ENCODE measurements at regions not wholly inside any gene's neighbourhood (a gene's known extent, or its start where the extent isn't known, plus 50 kb on each side); places are given as distances from the start of the nearest gene placed in this dataset.

DNA sequence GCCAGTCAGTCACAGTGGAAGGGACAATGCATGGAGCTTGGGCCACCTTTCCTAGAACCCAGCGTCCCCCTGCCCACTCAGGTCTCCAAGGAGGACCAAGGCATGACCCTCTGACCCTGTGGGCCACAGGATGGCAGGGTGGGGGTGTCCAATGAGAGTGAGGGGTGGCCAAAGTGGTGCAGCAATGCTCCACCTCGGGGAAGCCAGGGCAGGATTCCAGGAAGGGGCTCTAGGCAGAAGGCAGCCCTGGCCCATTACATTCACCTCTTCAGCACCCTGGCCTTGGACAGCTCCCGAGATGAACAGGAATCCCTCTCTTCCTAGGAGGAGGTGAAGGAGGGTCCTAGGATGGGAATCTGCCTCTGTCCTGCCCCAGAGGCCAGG is 597.5 kb downstream of the BRD1 start:
- TF ChIP-seq, protein P1, sequence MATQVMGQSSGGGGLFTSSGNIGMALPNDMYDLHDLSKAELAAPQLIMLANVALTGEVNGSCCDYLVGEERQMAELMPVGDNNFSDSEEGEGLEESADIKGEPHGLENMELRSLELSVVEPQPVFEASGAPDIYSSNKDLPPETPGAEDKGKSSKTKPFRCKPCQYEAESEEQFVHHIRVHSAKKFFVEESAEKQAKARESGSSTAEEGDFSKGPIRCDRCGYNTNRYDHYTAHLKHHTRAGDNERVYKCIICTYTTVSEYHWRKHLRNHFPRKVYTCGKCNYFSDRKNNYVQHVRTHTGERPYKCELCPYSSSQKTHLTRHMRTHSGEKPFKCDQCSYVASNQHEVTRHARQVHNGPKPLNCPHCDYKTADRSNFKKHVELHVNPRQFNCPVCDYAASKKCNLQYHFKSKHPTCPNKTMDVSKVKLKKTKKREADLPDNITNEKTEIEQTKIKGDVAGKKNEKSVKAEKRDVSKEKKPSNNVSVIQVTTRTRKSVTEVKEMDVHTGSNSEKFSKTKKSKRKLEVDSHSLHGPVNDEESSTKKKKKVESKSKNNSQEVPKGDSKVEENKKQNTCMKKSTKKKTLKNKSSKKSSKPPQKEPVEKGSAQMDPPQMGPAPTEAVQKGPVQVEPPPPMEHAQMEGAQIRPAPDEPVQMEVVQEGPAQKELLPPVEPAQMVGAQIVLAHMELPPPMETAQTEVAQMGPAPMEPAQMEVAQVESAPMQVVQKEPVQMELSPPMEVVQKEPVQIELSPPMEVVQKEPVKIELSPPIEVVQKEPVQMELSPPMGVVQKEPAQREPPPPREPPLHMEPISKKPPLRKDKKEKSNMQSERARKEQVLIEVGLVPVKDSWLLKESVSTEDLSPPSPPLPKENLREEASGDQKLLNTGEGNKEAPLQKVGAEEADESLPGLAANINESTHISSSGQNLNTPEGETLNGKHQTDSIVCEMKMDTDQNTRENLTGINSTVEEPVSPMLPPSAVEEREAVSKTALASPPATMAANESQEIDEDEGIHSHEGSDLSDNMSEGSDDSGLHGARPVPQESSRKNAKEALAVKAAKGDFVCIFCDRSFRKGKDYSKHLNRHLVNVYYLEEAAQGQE (tag by site-specific recombination; IDR thresholded peaks at IDR 0.05), result peak; percentile 67
- no peak for TF ChIP-seq ZFP41 (tag by site-specific recombination; IDR thresholded peaks at IDR 0.05; ENCODE audit: borderline replicate concordance)
- Histone ChIP-seq H3K36me3 (ENCODE audit: control insufficient read depth in 2 of 2, insufficient read depth in 1 of 2, low read length in 2 of 2) (no peaks in the 10 kb centered on the region), H3K4me1 (ENCODE audit: control insufficient read depth, insufficient read depth, low read length) (no peaks in the 10 kb centered on the region), H3K27ac (ENCODE audit: extremely low read depth, low read depth, low read length) (no peak overlapping the region), H3K9me3 (ENCODE audit: control insufficient read depth, insufficient read depth, low read depth, low read length) (no peaks in the 10 kb centered on the region), H3K4me3 (ENCODE audit: low read depth, low read length) (no peak overlapping the region)
- ChIA-PET CTCF (no interaction called here), POLR2A (no interaction called here)

DNA sequence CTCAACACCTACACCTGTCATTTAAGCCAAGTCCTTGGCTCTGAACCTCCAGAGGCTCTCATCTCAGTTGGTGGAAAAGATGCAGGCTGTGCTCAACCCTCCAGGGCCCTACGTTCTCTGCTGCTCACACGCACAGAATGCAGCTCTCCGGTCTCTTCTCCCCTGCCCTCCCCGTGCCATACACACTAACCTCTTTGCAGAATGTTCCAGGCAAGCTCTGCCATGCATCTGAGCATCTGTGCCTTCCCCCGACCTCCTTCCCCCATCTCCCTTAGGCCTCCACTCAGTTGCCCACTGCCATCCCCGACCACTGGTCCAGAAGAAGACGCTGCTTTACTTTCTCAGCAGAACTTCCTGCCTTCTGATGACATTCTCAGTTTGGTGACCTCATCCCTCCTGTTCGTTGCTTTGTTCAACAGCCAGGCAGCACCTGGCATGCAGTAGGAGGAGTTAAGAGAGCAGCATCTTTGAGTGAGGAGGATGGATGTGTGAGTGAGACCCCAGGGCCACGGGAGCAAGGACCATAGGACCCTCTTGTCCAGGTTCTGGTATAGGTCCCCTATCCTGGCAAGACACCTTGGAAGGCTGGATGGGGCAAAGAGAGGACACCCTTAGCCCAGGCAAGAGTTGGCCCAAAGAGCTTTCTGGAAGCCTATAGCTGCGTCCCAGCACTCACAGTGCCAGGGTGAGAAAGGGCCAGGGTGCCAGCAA is 598.0 kb downstream of the BRD1 start:
- CTCF ChIA-PET, result no interaction called here
- no peaks in the 10 kb centered on the region for H3K4me1 ChIP-seq (ENCODE audit: control insufficient read depth, insufficient read depth, low read length)
- H3K4me3 ChIP-seq (ENCODE audit: low read depth, low read length), result no peak overlapping the region
- no peak overlapping the region for H3K27ac ChIP-seq (ENCODE audit: extremely low read depth, low read depth, low read length)
- no peaks in the 10 kb centered on the region for H3K36me3 ChIP-seq (ENCODE audit: control insufficient read depth in 2 of 2, insufficient read depth in 1 of 2, low read length in 2 of 2)
- POLR2A ChIA-PET, result no interaction called here
- no peak for TF ChIP-seq ZNF548 (tag by site-specific recombination; IDR thresholded peaks at IDR 0.05)
- no peak for TF ChIP-seq KLF8 (tag by site-specific recombination; IDR thresholded peaks at IDR 0.05)
- TF ChIP-seq ZNF677 (tag by site-specific recombination; IDR thresholded peaks at IDR 0.05), result no peak
- TF ChIP-seq ZNF223 (tag by site-specific recombination; IDR thresholded peaks at IDR 0.05), result no peak
- no peak for TF ChIP-seq IKZF3 (tag by site-specific recombination; IDR thresholded peaks at IDR 0.05)
- TF ChIP-seq ZNF112 (tag by site-specific recombination; IDR thresholded peaks at IDR 0.05), result no peak
- TF ChIP-seq, protein P2, sequence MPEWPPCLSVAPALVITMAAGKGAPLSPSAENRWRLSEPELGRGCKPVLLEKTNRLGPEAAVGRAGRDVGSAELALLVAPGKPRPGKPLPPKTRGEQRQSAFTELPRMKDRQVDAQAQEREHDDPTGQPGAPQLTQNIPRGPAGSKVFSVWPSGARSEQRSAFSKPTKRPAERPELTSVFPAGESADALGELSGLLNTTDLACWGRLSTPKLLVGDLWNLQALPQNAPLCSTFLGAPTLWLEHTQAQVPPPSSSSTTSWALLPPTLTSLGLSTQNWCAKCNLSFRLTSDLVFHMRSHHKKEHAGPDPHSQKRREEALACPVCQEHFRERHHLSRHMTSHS (tag by site-specific recombination; IDR thresholded peaks at IDR 0.05), result no peak
- TF ChIP-seq ZNF302 (tag by site-specific recombination; IDR thresholded peaks at IDR 0.05; ENCODE audit: low read depth), result no peak
- TF ChIP-seq GLIS1 (tag by site-specific recombination; IDR thresholded peaks at IDR 0.05), result no peak
- no peak for TF ChIP-seq ZNF335 (tag by site-specific recombination; conservative IDR thresholded peaks at IDR 0.05)
- TF ChIP-seq ZNF561 (tag by site-specific recombination; IDR thresholded peaks at IDR 0.05; ENCODE audit: borderline replicate concordance), result no peak
- TF ChIP-seq, protein P3, sequence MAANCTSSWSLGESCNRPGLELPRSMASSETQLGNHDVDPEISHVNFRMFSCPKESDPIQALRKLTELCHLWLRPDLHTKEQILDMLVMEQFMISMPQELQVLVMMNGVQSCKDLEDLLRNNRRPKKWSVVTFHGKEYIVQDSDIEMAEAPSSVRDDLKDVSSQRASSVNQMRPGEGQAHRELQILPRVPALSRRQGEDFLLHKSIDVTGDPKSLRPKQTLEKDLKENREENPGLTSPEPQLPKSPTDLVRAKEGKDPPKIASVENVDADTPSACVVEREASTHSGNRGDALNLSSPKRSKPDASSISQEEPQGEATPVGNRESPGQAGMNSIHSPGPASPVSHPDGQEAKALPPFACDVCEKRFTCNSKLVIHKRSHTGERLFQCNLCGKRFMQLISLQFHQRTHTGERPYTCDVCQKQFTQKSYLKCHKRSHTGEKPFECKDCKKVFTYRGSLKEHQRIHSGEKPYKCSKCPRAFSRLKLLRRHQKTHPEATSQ (tag by site-specific recombination; IDR thresholded peaks at IDR 0.05), result no peak
- H3K9me3 ChIP-seq (ENCODE audit: control insufficient read depth, insufficient read depth, low read depth, low read length), result no peaks in the 10 kb centered on the region

DNA sequence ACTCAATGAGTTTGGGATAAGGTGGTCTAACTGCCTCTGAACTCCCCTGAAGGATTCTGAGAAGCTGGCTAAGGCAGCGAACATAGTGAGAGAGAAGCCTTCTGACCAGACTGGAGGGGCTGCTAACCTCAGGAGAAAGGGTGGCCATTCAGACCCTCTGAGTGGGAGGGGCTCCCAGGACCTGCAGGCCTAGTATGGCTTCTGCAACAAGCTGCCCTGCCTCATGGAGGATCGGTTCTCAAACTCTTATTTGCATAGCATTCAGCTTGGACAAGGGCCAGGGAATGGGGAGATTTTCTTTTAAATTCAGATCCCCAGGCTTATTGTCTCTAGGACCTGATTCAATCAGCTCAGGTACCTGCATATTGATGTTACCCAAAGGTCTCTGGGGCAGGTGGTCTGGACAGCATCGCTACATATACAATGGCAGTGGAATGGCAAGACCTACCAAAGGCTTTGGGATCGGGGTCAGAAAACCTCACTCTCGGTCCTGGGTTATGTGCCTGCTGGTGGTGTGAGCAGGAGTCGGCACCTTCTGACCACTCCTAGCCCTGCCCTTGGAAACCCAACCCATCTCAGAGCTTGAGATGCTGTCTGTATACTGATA is 599.1 kb downstream of the BRD1 start:
- ChIA-PET CTCF (no interaction called here), POLR2A (interaction anchor here (0.7 kb wide), 1 partner anchor 14 kb away, joined by 3 read pairs; no protein-coding TSS in a partner anchor)
- H3K27ac ChIP-seq (ENCODE audit: extremely low read depth, low read depth, low read length), result no peak overlapping the region
- no peak overlapping the region for H3K4me3 ChIP-seq (ENCODE audit: low read depth, low read length)
- TF ChIP-seq, protein P4, sequence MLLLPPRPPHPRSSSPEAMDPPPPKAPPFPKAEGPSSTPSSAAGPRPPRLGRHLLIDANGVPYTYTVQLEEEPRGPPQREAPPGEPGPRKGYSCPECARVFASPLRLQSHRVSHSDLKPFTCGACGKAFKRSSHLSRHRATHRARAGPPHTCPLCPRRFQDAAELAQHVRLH (tag by site-specific recombination; IDR thresholded peaks at IDR 0.05), result no peak
- TF ChIP-seq, protein P5, sequence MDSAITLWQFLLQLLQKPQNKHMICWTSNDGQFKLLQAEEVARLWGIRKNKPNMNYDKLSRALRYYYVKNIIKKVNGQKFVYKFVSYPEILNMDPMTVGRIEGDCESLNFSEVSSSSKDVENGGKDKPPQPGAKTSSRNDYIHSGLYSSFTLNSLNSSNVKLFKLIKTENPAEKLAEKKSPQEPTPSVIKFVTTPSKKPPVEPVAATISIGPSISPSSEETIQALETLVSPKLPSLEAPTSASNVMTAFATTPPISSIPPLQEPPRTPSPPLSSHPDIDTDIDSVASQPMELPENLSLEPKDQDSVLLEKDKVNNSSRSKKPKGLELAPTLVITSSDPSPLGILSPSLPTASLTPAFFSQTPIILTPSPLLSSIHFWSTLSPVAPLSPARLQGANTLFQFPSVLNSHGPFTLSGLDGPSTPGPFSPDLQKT (IDR thresholded peaks at IDR 0.05; ENCODE audit: borderline replicate concordance, low read depth, low read length), result no peak
- TF ChIP-seq SP2 (tag by site-specific recombination; IDR thresholded peaks at IDR 0.05), result no peak
- TF ChIP-seq SCRT2 (tag by site-specific recombination; IDR thresholded peaks at IDR 0.05), result no peak
- TF ChIP-seq ZNF10 (tag by site-specific recombination; IDR thresholded peaks at IDR 0.05), result no peak
- no peak for TF ChIP-seq YY1 (tag by site-specific recombination; IDR thresholded peaks at IDR 0.05)
- TF ChIP-seq FEZF1 (tag by site-specific recombination; IDR thresholded peaks at IDR 0.05), result no peak
- no peak for TF ChIP-seq ZNF223 (tag by site-specific recombination; IDR thresholded peaks at IDR 0.05)
- TF ChIP-seq HOXA7 (CRISPR knock-in tag; IDR thresholded peaks at IDR 0.05; ENCODE audit: borderline replicate concordance), result no peak
- TF ChIP-seq ZNF792 (tag by site-specific recombination; IDR thresholded peaks at IDR 0.05), result no peak
- no peaks in the 10 kb centered on the region for H3K9me3 ChIP-seq (ENCODE audit: control insufficient read depth, insufficient read depth, low read depth, low read length)
- H3K36me3 ChIP-seq (ENCODE audit: control insufficient read depth in 2 of 2, insufficient read depth in 1 of 2, low read length in 2 of 2), result no peaks in the 10 kb centered on the region
- H3K4me1 ChIP-seq (ENCODE audit: control insufficient read depth, insufficient read depth, low read length), result no peaks in the 10 kb centered on the region
